GM23248 (cell line): ENCODE measurements at regions not wholly inside any gene's neighbourhood (a gene's known extent, or its start where the extent isn't known, plus 50 kb on each side); places are given as distances from the start of the nearest gene placed in this dataset.

Source experiments
- EZH2 ChIP-seq: fragments of 200-600 bp; sonication (generic); IDR thresholded peaks from 2 replicates; pipeline ENCODE4 v1.6.1; 2018; ENCODE audit warnings: antibody characterized with exemption, mild to moderate bottlenecking; ENCODE audit not compliant: insufficient read depth, poor library complexity, severe bottlenecking
- EZH2phosphoT487 ChIP-seq: fragments of 200-600 bp; sonication (generic); IDR thresholded peaks from 2 replicates; pipeline ENCODE4 v1.6.1; 2018; ENCODE audit warnings: antibody characterized with exemption, moderate library complexity, mild to moderate bottlenecking, low read depth; ENCODE audit not compliant: insufficient read depth

DNA sequence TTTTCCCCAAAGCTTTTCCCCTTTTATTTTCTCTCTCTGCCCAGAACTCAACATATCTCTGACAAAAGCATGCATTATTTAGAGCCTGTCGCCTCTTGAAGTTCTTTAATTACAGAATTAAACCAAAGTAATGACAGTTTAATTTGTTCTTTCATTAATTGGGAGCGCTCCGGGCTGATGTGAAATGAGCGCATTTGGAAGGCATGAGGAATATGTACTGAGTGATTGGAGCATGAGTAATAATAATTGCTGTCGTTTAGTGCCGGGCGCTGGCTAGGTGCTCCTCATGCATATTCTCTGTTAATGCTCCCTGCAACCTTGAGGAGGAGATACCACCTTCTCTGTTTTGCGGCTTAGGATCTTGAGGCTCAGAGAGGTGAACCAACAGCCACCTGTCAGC is 120.5 kb downstream of the SLC25A47 start:
- TF ChIP-seq EZH2 (no peak), EZH2phosphoT487 (no peak)
